ENCODE measurements at regions not wholly inside any gene's neighbourhood (a gene's known extent, or its start where the extent isn't known, plus 50 kb on each side); places are given as distances from the start of the nearest gene placed in this dataset.

DNA sequence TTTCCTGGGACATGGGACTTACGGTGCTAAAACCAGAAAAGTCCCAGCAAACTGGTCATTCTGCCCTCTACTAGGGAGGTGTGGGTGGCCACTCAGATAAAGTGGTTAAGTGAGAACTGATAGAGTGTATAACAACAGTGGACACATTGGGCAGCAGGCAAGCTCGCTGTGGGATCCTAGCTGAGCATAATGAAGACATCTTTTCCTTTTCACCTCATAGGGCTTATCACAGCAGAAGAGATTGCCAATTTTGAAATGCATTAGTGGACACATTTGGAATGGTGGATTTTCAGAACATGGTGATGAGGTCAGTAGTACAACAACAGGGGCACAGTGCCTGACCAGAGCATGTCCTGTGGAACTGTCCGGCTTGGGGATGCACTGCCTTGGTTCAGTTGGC is 477.1 kb upstream of the KIF2A start:
- no peak for DNase-seq (ENCODE audit: low spot score)

DNA sequence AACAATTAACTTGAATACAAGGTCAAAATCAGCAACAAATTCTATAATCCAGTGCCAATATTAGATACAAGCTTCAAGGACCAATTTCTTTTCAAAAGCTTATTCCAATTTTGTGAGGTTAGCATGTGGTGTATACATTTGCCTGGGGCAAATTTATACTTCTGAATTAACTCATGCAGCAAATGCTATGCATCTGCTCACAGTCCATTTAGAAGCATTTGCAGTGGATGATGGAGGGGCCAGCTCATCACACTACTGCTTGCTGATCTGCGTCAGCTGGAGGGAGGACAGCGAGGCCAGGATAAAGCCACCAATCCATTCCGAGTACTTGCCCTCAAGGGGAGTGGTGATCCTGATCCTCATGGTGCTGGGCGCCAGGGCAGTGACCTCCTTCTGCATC is 474.3 kb upstream of the KIF2A start:
- no peak for DNase-seq (ENCODE audit: low spot score)

DNA sequence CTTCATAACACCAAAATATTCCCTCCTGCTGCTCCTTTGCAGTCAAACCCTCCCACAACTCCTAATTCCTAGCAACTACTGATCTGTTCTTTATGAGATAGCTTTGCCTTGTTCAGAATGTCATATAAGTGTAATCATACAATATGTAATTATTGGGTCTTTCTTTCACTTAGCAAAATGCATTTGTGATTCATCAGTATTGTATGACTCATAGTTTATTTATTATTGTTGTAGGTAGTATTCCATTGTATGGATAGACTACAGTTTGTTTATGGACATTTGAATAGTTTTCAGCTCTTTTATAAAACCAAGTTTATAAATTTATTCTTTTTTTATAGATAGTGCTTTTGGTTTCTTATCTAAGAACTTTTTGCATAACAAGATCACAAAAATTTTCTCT is 468.2 kb upstream of the KIF2A start:
- DNase-seq (ENCODE audit: low spot score): peak; percentile 5

DNA sequence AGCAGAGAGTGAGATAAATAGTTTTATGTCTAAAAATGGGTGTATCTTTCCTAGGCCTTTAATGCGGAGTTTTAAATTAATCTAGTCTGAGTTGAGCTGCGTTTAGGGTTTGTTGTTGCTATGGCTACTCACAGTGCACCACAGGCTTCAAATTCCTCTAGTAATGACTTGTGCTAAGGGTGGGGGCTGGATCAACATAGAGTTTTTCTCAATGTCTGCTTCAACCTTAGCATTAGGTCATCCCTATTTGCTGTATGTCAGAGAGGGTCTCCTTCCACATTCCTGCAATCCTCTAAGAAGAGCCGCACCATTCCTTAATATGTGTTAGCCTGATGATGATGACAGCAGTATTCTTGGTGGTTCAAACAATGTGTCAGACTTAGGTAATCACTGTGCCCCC is 465.6 kb upstream of the KIF2A start:
- DNase-seq (ENCODE audit: low spot score): no peak

DNA sequence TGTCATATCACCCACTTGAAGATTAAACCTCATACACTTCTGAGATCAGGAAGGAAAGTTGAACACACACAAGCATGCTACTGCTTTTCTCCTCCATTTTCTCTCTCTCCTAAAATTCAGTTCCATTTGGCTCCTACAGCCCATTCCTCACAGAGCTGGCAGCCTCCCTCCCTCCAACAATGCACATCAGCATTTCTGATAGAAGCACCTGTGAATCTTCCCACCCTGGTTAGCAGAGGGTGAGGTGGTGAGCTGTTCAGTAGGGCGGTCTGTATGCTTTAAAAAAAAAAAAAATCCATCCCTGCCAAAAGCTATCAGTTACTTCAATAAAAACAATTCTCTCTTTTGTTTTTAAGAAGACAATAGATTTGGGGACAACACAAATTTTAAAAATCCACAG is 463.2 kb upstream of the KIF2A start:
- DNase-seq (ENCODE audit: low spot score): no peak

DNA sequence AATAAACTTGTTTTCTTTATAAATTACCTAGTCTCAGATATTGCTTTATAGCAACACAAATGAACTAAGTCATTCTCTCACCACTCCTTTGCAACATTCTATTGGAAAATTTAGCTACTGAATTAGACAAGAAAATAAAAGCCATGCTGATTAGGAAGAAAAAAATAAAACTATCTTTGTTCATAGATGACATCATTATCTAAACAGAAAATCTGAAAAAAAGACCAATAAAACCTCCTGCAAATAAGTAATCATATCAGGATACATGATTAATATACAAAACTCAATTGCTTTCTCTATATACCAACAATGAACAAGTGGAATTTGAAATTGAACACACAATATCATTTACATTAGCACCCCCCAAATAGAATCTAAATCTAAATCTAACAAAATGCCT is 455.3 kb upstream of the KIF2A start:
- no peak for DNase-seq (ENCODE audit: low spot score)

DNA sequence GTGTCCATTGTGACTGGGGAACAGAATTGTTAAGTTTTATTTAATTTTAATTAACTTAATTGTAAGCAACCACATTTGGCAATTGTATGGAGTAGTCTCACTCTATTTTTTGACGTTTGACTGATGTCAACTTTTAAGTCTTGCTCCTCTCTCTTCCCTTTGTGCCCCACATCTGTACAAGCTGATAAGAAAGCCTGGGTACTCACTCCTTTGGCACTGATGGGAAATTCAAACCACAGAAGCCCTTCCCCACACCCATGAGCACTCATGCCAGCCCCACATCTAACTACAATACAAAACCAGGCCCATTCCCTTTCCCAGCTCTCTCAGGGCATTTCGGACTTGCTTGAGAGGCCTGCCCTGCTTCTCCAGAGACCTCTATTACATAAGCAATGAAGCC is 451.5 kb upstream of the KIF2A start:
- DNase-seq (ENCODE audit: low spot score): no peak

GRCh38 chr5:61860978-61861377 is 445.0 kb upstream of the KIF2A start:
- DNase-seq (ENCODE audit: low spot score): no peak

- peak; percentile 66 for DNase-seq (ENCODE audit: low spot score)
Observed at GRCh38 chr5:61866930-61867329, 439.1 kb upstream of the KIF2A start.

- DNase-seq (ENCODE audit: low spot score): no peak
Observed at GRCh38 chr5:61869333-61869732, 436.7 kb upstream of the KIF2A start.

DNA sequence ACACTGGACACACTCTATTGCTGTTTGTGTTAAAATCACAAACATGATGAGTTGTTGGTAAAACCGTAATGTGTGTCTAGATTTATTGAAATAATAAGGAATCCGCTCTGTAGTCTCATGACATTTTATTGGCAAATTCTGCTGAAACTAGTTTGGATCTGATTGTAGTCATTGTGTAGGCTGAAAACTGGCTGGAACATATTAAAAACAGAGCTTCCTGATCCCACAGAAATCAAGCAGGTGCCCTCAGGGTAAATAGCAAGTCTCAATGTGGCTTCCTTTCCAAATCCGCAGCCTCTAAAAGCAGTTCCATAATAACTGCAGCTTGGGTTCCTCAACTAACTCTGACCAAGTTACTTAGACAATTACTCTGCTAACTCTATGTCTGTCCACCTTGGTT is 427.5 kb upstream of the KIF2A start:
- no peak for DNase-seq (ENCODE audit: low spot score)

DNA sequence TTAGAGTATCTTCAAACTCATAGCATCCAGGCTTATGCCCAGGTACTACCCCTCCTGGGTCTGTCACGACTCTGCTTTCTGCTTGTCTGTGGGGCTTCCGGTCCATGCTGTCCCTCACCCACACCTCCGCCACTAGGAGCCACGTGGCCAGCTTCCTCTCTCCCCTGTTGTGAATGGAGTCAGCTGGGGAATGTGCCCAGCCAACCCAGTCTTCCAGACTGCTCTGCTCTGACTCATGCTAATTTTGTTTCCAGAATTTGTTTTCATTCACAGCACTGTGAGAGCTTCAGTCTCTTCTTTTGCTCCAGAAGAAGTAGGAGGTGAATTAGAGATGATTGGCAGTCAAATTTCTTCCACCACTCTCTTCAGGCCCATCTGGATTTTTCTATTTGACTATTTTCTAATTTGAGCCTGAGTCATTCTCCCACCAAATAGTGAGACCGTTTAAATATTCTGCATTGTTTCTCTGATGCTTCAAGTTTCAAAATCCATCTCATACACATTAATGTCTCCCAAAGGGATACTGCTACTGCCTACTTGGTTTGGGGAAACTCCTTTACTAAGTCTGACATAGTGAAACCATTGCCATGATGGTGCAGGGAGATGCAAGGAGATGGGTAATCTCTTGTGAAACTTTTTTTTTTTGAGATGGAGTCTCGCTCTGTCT is 424.1 kb upstream of the KIF2A start:
- DNase-seq (ENCODE audit: low spot score): no peak

DNA sequence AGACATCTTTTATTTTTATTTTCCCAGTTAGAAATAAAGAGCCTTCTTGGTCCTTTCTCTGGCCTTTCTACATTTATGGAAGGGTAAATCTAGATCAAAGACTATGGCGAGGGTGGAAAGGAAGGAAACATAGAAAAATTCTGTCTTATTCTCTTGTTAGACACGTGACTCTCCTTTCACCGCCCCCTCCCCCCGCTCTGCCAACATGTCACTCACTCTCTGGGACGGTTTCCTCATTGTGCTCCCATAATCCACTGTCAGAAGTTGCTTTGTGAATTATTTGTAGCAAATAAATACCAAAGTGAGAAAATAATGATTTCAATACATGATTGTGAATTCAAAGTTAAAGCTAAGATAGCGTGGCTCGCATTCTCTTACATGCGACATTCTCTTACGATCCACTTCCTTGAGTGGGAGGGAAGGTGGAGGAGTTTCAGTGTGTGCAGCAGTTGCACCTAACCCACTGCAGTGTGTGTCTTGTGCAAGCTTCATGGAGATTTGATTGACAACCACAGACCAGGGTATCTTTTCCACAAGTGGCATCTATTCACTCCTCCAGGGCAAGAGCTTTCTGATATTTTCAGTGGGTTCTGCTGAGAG is 423.0 kb upstream of the KIF2A start:
- DNase-seq (ENCODE audit: low spot score): no peak

DNA sequence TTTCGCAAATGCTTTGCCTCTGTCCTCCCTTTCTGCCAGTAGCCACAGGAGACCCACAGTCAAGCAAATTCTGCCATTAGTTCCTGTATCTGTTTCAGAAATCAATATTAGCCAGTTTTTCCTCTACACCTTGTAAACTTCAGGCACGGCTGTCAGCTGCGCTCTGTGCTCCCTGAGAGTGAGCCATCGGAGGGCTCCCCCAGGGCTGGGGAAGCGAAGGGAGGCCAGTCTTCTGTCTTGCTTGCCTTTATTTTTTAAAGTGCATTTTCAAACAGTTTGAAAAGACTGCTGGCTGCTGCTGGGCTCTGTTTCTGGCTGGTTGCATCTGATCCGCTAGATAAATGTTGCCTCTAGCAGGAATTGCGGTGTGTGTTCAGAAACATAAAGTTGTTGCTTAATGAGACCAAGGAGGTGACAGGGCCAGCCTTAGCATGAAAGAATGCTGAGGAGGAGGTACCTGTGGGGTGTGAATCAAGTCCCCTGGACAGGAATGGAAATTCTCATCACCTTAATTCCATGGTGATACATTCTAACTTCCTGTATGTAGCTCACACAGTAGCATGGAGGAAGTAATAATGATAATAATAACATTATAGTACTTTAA is 421.7 kb upstream of the KIF2A start:
- no peak for DNase-seq (ENCODE audit: low spot score)

DNA sequence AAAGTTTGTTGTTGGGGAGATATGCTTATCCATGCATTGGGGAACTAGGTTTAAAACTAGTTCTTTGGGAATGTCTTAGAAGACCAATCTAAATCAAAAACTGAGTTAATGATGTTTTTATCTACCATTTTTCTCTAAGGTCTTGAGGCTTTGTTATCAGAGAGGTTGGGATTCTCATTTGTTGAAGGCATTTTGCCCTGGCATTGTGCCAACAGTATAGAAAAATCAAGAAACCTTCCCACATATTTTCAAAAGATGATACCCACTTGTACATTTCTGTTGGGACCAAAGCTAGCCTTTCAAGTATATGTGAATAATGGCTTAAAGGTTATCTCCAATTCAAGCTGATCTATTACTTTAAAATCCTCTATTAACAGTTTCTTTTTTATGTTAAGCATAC is 419.8 kb upstream of the KIF2A start:
- DNase-seq (ENCODE audit: low spot score): no peak

DNA sequence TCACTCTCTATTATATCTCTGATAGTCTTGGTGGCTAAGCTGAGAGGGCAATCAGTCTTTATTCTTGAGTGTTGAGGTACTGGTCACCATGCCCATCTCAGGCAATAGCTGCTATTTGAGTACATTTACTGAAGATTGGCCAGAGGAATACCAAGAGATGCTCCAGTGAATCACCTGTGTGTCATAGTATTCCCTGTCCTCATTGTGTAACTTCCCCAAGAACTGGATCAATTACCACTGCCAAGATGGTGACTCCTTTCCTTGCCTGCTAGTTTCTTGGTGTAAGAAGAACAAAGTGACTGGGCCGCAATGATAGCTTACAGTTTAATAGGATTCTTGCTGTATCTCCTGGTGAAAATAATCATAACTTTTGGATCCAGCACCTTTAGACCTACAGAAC is 418.7 kb upstream of the KIF2A start:
- DNase-seq (ENCODE audit: low spot score): no peak

DNA sequence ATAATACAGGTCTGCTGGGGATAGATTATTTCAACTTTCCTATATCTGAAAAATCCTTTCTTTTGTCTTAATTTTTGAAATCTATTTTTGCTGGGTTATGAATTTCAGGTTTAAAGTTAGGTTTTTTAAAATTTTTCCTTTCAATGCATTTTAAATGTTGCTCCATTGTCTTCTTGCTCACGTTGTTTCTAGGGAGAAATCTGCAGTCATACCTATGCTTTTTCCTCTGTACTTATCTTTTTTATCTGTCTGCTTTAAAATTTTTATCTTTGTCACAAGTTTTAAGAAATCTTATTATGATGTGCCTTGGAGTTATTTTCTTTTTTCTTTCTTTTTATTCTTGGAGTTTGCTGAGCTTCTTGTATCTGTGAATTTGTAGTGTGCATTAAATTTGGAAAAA is 412.0 kb upstream of the KIF2A start:
- no peak for DNase-seq (ENCODE audit: low spot score)

DNA sequence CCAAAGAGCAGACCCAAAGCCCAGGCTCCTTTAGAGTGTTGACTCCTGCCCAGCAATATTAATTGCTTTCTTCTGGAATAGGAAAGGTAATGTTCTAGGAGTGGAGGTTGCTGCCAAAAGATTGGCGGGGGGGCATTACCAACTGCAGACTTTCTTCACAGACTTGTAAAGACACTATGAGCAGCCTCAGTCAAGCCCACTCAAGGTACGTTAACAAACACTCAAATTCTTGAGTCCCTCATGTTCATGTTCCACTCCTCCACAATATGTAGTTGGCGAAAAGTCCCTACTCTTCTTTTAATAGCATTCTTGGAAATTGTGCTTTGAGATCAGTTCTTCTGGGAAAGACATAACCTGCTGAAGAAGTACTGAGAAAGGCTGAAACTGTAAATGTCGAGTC is 409.2 kb upstream of the KIF2A start:
- DNase-seq (ENCODE audit: low spot score): no peak

DNA sequence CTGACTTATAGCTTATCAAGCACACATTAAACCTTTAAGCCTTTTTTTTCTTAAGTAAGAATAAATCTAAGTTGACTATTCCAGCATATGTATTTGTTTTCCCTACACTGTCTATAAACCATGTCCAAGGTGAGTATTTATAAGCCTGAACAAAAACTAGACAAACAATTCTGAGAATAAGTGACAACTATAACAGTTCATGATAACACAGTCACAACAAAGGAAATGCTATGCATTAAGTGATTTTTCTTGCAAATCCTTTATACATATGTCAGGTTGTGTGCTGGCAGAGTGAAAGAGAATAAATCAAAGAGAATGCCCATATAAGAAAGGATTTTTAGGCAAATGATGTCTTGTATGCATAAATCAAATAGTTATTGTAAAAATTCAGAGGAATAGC is 408.8 kb upstream of the KIF2A start:
- no peak for DNase-seq (ENCODE audit: low spot score)

GRCh38 chr5:61901997-61902396 is 404.0 kb upstream of the KIF2A start:
- DNase-seq (ENCODE audit: low spot score): no peak

DNA sequence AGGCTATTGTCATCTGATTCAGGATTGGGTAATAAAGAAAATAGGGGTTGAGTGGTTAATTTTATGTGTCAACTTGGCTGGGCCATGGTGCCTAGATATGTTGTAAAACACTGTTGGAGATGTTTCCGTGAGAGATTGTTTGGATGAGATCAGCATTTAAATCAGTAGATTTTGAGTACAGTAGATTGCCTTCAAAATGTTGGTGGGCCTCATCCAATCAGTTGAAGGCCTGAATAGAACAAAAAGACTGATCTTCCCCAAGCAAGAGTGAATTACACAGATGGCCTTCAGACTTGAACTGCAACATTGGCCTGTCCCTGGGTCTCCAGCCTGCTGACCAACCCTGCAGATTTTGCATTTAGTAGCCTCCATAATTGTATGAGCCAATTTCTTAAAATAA is 401.3 kb upstream of the KIF2A start:
- no peak for DNase-seq (ENCODE audit: low spot score)

GRCh38 chr5:61905613-61906012 is 400.4 kb upstream of the KIF2A start:
- no peak for DNase-seq (ENCODE audit: low spot score)

- no peak for DNase-seq (ENCODE audit: low spot score)
Observed at GRCh38 chr5:61906820-61907219, 399.2 kb upstream of the KIF2A start.

GRCh38 chr5:61907995-61908394 is 398.0 kb upstream of the KIF2A start:
- DNase-seq (ENCODE audit: low spot score): no peak
